Upper lobe of right lung (tissue), 1 donor: ENCODE measurements at regions not wholly inside any gene's neighbourhood (a gene's known extent, or its start where the extent isn't known, plus 50 kb on each side); places are given as distances from the start of the nearest gene placed in this dataset.

Experiments used
- ATAC-seq: fragments of 200-7000 bp; cut with Tn5 transposase; one replicate; pipeline ENCODE4 v1.9.1; 2020; ENCODE audit warnings: mild to moderate bottlenecking, moderate library complexity
- DNase-seq: peaks from one replicate; pipeline ENCODE4 v3.0.0-alpha.2; 2020
- H3K27ac ChIP-seq: fragments of 200-600 bp; one replicate; pipeline ENCODE4 v1.8.0; 2022
- H3K27me3 ChIP-seq: fragments of 200-600 bp; one replicate; pipeline ENCODE4 v1.8.0; 2022; ENCODE audit warnings: mild to moderate bottlenecking
- H3K36me3 ChIP-seq: fragments of 200-600 bp; one replicate; pipeline ENCODE4 v1.8.0; 2022
- H3K4me1 ChIP-seq: fragments of 200-600 bp; one replicate; pipeline ENCODE4 v1.8.0; 2022
- H3K4me3 ChIP-seq: fragments of 200-600 bp; one replicate; pipeline ENCODE4 v1.8.0; 2022; ENCODE audit warnings: mild to moderate bottlenecking
- H3K9me3 ChIP-seq: fragments of 200-600 bp; one replicate; pipeline ENCODE4 v1.8.0; 2022
- CTCF ChIP-seq: fragments of 200-600 bp; IDR thresholded peaks from one replicate; pipeline ENCODE4 v1.8.0; 2022; ENCODE audit warnings: antibody characterized with exemption
- intact Hi-C: fragments of 100-400 bp; cut with DNase I; formaldehyde crosslinking; loops from one replicate; pipeline ENCODE4 v1.11.0; 2022
- donor health status: DM: no; HTN: yes; CAD: no; lungs with severe emphysema.

GRCh38 chr5:74015716-74016115 is 389.7 kb downstream of the ARHGEF28 start:
- H3K4me1 ChIP-seq: no peaks in the 10 kb centered on the region
- no peaks in the 10 kb centered on the region for H3K9me3 ChIP-seq
- no peaks in the 10 kb centered on the region for H3K36me3 ChIP-seq
- DNase-seq: no peak
- no peak for ATAC-seq
- no peak overlapping the region for H3K27ac ChIP-seq
- H3K27me3 ChIP-seq: no peaks in the 10 kb centered on the region
- intact Hi-C loops: no loop called here
- no peak overlapping the region for H3K4me3 ChIP-seq
- no peak for TF ChIP-seq CTCF

GRCh38 chr5:74013222-74013621 is 387.2 kb downstream of the ARHGEF28 start:
- Histone ChIP-seq H3K4me3 (no peak overlapping the region), H3K4me1 (no peaks in the 10 kb centered on the region), H3K27me3 (no peaks in the 10 kb centered on the region), H3K9me3 (no peaks in the 10 kb centered on the region), H3K36me3 (no peaks in the 10 kb centered on the region), H3K27ac (no peak overlapping the region)
- ATAC-seq (no peak), DNase-seq (no peak)
- no peak for TF ChIP-seq CTCF
- intact Hi-C loops: no loop called here

GRCh38 chr5:74009502-74009901 is 383.5 kb downstream of the ARHGEF28 start:
- TF ChIP-seq CTCF: no peak

GRCh38 chr5:74007193-74007592 is 381.2 kb downstream of the ARHGEF28 start:
- no peak overlapping the region for H3K4me3 ChIP-seq
- no peaks in the 10 kb centered on the region for H3K27me3 ChIP-seq
- intact Hi-C loops: no loop called here
- H3K4me1 ChIP-seq: no peaks in the 10 kb centered on the region
- H3K27ac ChIP-seq: no peak overlapping the region
- no peak for DNase-seq
- no peak for TF ChIP-seq CTCF
- no peak for ATAC-seq
- H3K9me3 ChIP-seq: no peaks in the 10 kb centered on the region
- no peaks in the 10 kb centered on the region for H3K36me3 ChIP-seq

More at GRCh38 chr5:74009502-74009901, 383.5 kb downstream of the ARHGEF28 start:
- Histone ChIP-seq H3K4me3 (no peak overlapping the region), H3K27me3 (no peaks in the 10 kb centered on the region), H3K27ac (no peak overlapping the region), H3K9me3 (no peaks in the 10 kb centered on the region), H3K4me1 (no peaks in the 10 kb centered on the region), H3K36me3 (no peaks in the 10 kb centered on the region)
- ATAC-seq (no peak), DNase-seq (no peak)
- intact Hi-C loops: no loop called here

- no peak for TF ChIP-seq CTCF
- no peaks in the 10 kb centered on the region for H3K4me1 ChIP-seq
- no peaks in the 10 kb centered on the region for H3K9me3 ChIP-seq
- DNase-seq (no peak), ATAC-seq (no peak)
- no peaks in the 10 kb centered on the region for H3K36me3 ChIP-seq
- intact Hi-C loops: no loop called here
- no peak overlapping the region for H3K4me3 ChIP-seq
- no peak overlapping the region for H3K27ac ChIP-seq
- no peaks in the 10 kb centered on the region for H3K27me3 ChIP-seq
These were observed 373.3 kb downstream of the ARHGEF28 start for GRCh38 chr5:73999297-73999696.

GRCh38 chr5:73998489-73998888 is 372.5 kb downstream of the ARHGEF28 start:
- ATAC-seq (no peak), DNase-seq (no peak)
- Histone ChIP-seq H3K4me3 (no peak overlapping the region), H3K4me1 (no peaks in the 10 kb centered on the region), H3K27ac (no peak overlapping the region), H3K27me3 (no peaks in the 10 kb centered on the region), H3K36me3 (no peaks in the 10 kb centered on the region), H3K9me3 (no peaks in the 10 kb centered on the region)
- TF ChIP-seq CTCF: no peak
- intact Hi-C loops: no loop called here
